ENCODE measurements at regions not wholly inside any gene's neighbourhood (a gene's known extent, or its start where the extent isn't known, plus 50 kb on each side); places are given as distances from the start of the nearest gene placed in this dataset.
"Not testable (repeated sequence)": the region's sequence is repeated elsewhere in the genome, so short reads cannot be mapped to it uniquely, and the experiment has no call there.

DNA sequence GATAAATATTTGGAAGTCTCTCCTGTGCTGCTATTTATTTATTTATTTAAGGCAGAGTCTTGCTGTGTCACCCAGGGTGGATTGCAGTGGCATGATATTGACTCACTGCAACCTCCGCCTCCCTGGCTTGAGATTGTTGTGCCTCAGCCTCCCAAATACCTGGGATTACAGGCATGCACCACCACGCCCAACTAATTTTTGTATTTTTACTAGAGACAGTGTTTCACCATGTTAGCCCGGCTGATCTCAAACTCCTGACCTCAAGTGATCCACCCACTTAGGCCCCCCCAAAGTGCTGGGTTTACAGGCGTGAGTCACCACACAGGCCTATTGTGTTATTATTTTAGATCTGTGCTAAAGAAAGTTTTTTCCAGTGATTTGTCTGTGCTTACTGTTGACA lies 225.2 kb downstream of the CCER1 start:
- Histone ChIP-seq H3K4me3 (ENCODE audit: low read depth in 1 of 2, low read length in 2 of 2) (no peak overlapping the region), H3K27ac (ENCODE audit: low read depth, low read length) (no peak overlapping the region), H3K36me3 (ENCODE audit: control insufficient read depth in 1 of 2, insufficient read depth in 2 of 2, low read length in 2 of 2) (no peaks in the 10 kb centered on the region)

DNA sequence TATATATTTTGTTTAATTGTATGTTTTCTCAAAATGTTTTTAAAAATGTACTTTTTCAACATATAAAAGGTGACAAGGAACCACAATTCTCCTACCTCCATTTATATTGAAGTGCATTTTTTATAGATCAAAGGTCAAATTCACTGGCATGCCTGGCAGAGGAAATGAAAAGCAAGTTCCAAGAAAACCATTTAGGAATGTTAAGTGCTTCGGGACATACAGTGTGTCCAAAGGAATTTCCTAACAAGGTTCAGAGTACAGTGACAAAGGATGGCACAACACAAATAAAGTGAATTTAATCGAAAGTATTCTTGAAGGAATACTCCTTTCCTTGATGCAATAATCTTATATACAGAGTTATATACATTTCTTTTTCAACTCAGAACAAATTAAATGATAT lies 242.3 kb downstream of the CCER1 start:
- Histone ChIP-seq H3K27ac (ENCODE audit: low read depth, low read length) (no peak overlapping the region), H3K9me3 (ENCODE audit: control insufficient read depth in 1 of 2, low read length in 2 of 2) (no peaks in the 10 kb centered on the region), H3K4me1 (ENCODE audit: control insufficient read depth in 1 of 2, insufficient read depth in 2 of 2, low read length in 2 of 2) (no peaks in the 10 kb centered on the region), H3K9ac (ENCODE audit: low read depth in 1 of 2, low read length in 2 of 2) (no peak overlapping the region), H3K4me3 (ENCODE audit: low read depth in 1 of 2, low read length in 2 of 2) (no peak overlapping the region), H3K27me3 (ENCODE audit: control insufficient read depth in 1 of 2, insufficient read depth in 2 of 2, low read length in 2 of 2) (no peaks in the 10 kb centered on the region), H3K36me3 (ENCODE audit: control insufficient read depth in 1 of 2, insufficient read depth in 2 of 2, low read length in 2 of 2) (no peaks in the 10 kb centered on the region)

More for the DNA sequence above, 225.2 kb downstream of the CCER1 start:
- Histone ChIP-seq H3K4me1 (ENCODE audit: control insufficient read depth in 1 of 2, insufficient read depth in 2 of 2, low read length in 2 of 2) (no peaks in the 10 kb centered on the region), H3K9me3 (ENCODE audit: control insufficient read depth in 1 of 2, low read length in 2 of 2) (no peaks in the 10 kb centered on the region), H3K9ac (ENCODE audit: low read depth in 1 of 2, low read length in 2 of 2) (no peak overlapping the region), H3K27me3 (ENCODE audit: control insufficient read depth in 1 of 2, insufficient read depth in 2 of 2, low read length in 2 of 2) (no peaks in the 10 kb centered on the region)

GRCh38 chr12:90710711-90711110 lies 244.3 kb downstream of the CCER1 start:
- H3K4me1 ChIP-seq (ENCODE audit: control insufficient read depth in 1 of 2, insufficient read depth in 2 of 2, low read length in 2 of 2), result no peaks in the 10 kb centered on the region
- H3K36me3 ChIP-seq (ENCODE audit: control insufficient read depth in 1 of 2, insufficient read depth in 2 of 2, low read length in 2 of 2), result no peaks in the 10 kb centered on the region
- no peak overlapping the region for H3K27ac ChIP-seq (ENCODE audit: low read depth, low read length)
- no peaks in the 10 kb centered on the region for H3K27me3 ChIP-seq (ENCODE audit: control insufficient read depth in 1 of 2, insufficient read depth in 2 of 2, low read length in 2 of 2)
- H3K9ac ChIP-seq (ENCODE audit: low read depth in 1 of 2, low read length in 2 of 2), result no peak overlapping the region
- H3K9me3 ChIP-seq (ENCODE audit: control insufficient read depth in 1 of 2, low read length in 2 of 2), result no peaks in the 10 kb centered on the region
- no peak overlapping the region for H3K4me3 ChIP-seq (ENCODE audit: low read depth in 1 of 2, low read length in 2 of 2)

- Histone ChIP-seq H3K27ac (ENCODE audit: low read depth, low read length) (no peak overlapping the region), H3K9ac (ENCODE audit: low read depth in 1 of 2, low read length in 2 of 2) (no peak overlapping the region), H3K36me3 (ENCODE audit: control insufficient read depth in 1 of 2, insufficient read depth in 2 of 2, low read length in 2 of 2) (no peaks in the 10 kb centered on the region), H3K9me3 (ENCODE audit: control insufficient read depth in 1 of 2, low read length in 2 of 2) (no peaks in the 10 kb centered on the region), H3K4me1 (ENCODE audit: control insufficient read depth in 1 of 2, insufficient read depth in 2 of 2, low read length in 2 of 2) (no peaks in the 10 kb centered on the region), H3K4me3 (ENCODE audit: low read depth in 1 of 2, low read length in 2 of 2) (no peak overlapping the region), H3K27me3 (ENCODE audit: control insufficient read depth in 1 of 2, insufficient read depth in 2 of 2, low read length in 2 of 2) (no peaks in the 10 kb centered on the region)
These were observed 248.9 kb downstream of the CCER1 start for GRCh38 chr12:90706036-90706435.

DNA sequence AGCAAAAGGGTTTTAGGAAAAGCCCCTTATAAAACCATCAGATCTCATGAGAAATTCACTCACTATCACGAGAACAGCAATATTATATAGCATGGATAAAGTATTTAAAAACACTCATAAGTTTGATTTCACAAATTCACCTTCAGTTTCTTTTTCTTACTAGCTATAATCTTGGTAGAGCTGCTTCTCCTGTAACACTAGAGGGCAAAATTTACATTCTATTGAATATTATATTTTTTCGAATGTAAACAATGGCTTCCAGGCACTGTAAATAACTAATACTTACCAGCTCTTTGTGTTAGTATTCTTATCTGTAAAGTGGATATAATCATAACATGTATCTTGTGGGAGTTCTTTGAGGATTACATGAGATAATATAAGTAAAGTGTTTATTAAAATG lies 259.6 kb downstream of the CCER1 start:
- Histone ChIP-seq H3K9ac (ENCODE audit: low read depth in 1 of 2, low read length in 2 of 2) (no peak overlapping the region), H3K4me1 (ENCODE audit: control insufficient read depth in 1 of 2, insufficient read depth in 2 of 2, low read length in 2 of 2) (no peaks in the 10 kb centered on the region), H3K36me3 (ENCODE audit: control insufficient read depth in 1 of 2, insufficient read depth in 2 of 2, low read length in 2 of 2) (no peaks in the 10 kb centered on the region), H3K27me3 (ENCODE audit: control insufficient read depth in 1 of 2, insufficient read depth in 2 of 2, low read length in 2 of 2) (no peaks in the 10 kb centered on the region), H3K4me3 (ENCODE audit: low read depth in 1 of 2, low read length in 2 of 2) (no peak overlapping the region), H3K9me3 (ENCODE audit: control insufficient read depth in 1 of 2, low read length in 2 of 2) (no peaks in the 10 kb centered on the region), H3K27ac (ENCODE audit: low read depth, low read length) (no peak overlapping the region)

DNA sequence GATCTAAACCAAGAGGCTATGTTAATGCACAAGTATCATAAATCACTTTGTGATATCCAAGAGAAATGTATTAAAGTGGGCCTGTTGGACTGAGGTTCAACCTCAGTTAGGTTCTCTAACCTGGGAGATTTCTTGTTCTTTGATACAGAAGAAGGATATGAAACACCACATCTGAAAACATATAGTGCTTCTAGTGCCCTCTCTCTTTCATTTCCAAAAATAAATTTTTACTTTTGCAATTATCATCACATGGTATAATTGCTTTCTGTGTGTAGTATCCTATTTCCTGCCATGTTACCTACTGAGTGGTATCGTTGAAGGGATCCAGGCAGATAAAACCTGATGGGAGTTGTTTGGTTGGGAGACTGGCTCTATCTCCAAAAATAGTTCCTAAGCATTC lies 264.9 kb downstream of the CCER1 start:
- H3K4me3 ChIP-seq (ENCODE audit: low read depth in 1 of 2, low read length in 2 of 2), result no peak overlapping the region
- H3K27me3 ChIP-seq (ENCODE audit: control insufficient read depth in 1 of 2, insufficient read depth in 2 of 2, low read length in 2 of 2), result no peaks in the 10 kb centered on the region
- no peaks in the 10 kb centered on the region for H3K9me3 ChIP-seq (ENCODE audit: control insufficient read depth in 1 of 2, low read length in 2 of 2)
- no peak overlapping the region for H3K27ac ChIP-seq (ENCODE audit: low read depth, low read length)
- no peaks in the 10 kb centered on the region for H3K36me3 ChIP-seq (ENCODE audit: control insufficient read depth in 1 of 2, insufficient read depth in 2 of 2, low read length in 2 of 2)
- no peaks in the 10 kb centered on the region for H3K4me1 ChIP-seq (ENCODE audit: control insufficient read depth in 1 of 2, insufficient read depth in 2 of 2, low read length in 2 of 2)
- H3K9ac ChIP-seq (ENCODE audit: low read depth in 1 of 2, low read length in 2 of 2), result no peak overlapping the region

- H3K27ac ChIP-seq (ENCODE audit: low read depth, low read length); H3K4me3 ChIP-seq (ENCODE audit: low read depth in 1 of 2, low read length in 2 of 2); H3K36me3 ChIP-seq (ENCODE audit: control insufficient read depth in 1 of 2, insufficient read depth in 2 of 2, low read length in 2 of 2); H3K9me3 ChIP-seq (ENCODE audit: control insufficient read depth in 1 of 2, low read length in 2 of 2); H3K9ac ChIP-seq (ENCODE audit: low read depth in 1 of 2, low read length in 2 of 2); H3K4me1 ChIP-seq (ENCODE audit: control insufficient read depth in 1 of 2, insufficient read depth in 2 of 2, low read length in 2 of 2); H3K27me3 ChIP-seq (ENCODE audit: control insufficient read depth in 1 of 2, insufficient read depth in 2 of 2, low read length in 2 of 2): not testable (repeated sequence)
These were observed 267.3 kb downstream of the CCER1 start for GRCh38 chr12:90687682-90688081.

DNA sequence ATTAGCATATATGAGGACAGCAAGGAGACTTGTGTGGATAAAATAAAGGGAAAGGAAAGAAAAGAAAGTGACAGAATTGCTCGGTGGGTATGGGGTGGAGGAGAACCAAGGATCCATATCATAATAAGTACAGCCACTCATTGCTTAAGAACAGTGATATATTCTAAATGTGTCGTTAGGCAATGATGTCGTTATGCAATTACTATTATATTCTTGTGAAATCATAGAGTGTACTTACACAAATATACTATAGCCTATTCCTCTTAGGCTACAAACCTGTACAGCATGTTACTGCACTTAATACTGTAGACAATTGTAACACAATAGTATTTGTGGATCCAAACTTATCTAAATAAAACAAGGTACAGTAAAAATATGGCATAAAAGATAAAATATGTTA lies 271.1 kb downstream of the CCER1 start:
- Histone ChIP-seq H3K9ac (ENCODE audit: low read depth in 1 of 2, low read length in 2 of 2) (no peak overlapping the region), H3K4me1 (ENCODE audit: control insufficient read depth in 1 of 2, insufficient read depth in 2 of 2, low read length in 2 of 2) (no peaks in the 10 kb centered on the region), H3K27ac (ENCODE audit: low read depth, low read length) (no peak overlapping the region), H3K36me3 (ENCODE audit: control insufficient read depth in 1 of 2, insufficient read depth in 2 of 2, low read length in 2 of 2) (no peaks in the 10 kb centered on the region), H3K4me3 (ENCODE audit: low read depth in 1 of 2, low read length in 2 of 2) (no peak overlapping the region), H3K9me3 (ENCODE audit: control insufficient read depth in 1 of 2, low read length in 2 of 2) (no peaks in the 10 kb centered on the region), H3K27me3 (ENCODE audit: control insufficient read depth in 1 of 2, insufficient read depth in 2 of 2, low read length in 2 of 2) (no peaks in the 10 kb centered on the region)

- Histone ChIP-seq H3K27me3 (ENCODE audit: control insufficient read depth in 1 of 2, insufficient read depth in 2 of 2, low read length in 2 of 2) (no peaks in the 10 kb centered on the region), H3K36me3 (ENCODE audit: control insufficient read depth in 1 of 2, insufficient read depth in 2 of 2, low read length in 2 of 2) (no peaks in the 10 kb centered on the region), H3K9me3 (ENCODE audit: control insufficient read depth in 1 of 2, low read length in 2 of 2) (no peaks in the 10 kb centered on the region), H3K9ac (ENCODE audit: low read depth in 1 of 2, low read length in 2 of 2) (no peak overlapping the region), H3K4me3 (ENCODE audit: low read depth in 1 of 2, low read length in 2 of 2) (no peak overlapping the region), H3K27ac (ENCODE audit: low read depth, low read length) (no peak overlapping the region), H3K4me1 (ENCODE audit: control insufficient read depth in 1 of 2, insufficient read depth in 2 of 2, low read length in 2 of 2) (no peaks in the 10 kb centered on the region)
These were observed 272.6 kb downstream of the CCER1 start for GRCh38 chr12:90682398-90682797.

DNA sequence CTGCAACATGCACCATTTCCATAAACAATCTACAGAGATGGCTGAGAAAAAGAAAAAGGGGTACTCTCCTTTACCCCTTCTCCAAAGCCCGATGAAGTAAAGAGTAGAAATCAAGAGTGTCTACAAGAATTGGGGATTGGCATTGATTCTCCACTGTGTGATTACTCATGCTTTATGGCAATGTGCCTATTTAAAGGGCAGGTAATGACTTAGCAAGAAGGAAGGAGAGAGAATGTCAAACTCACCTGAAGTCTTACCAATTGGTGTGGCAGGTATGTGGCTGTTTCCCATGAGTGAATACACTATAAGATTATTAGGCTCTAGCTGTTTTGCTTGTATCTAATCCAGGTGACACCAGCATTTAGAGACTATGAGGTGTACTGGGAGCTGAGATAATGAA lies 275.3 kb downstream of the CCER1 start:
- Histone ChIP-seq H3K4me3 (ENCODE audit: low read depth in 1 of 2, low read length in 2 of 2) (no peak overlapping the region), H3K27ac (ENCODE audit: low read depth, low read length) (no peak overlapping the region), H3K9me3 (ENCODE audit: control insufficient read depth in 1 of 2, low read length in 2 of 2) (no peaks in the 10 kb centered on the region), H3K4me1 (ENCODE audit: control insufficient read depth in 1 of 2, insufficient read depth in 2 of 2, low read length in 2 of 2) (no peaks in the 10 kb centered on the region), H3K27me3 (ENCODE audit: control insufficient read depth in 1 of 2, insufficient read depth in 2 of 2, low read length in 2 of 2) (no peaks in the 10 kb centered on the region), H3K9ac (ENCODE audit: low read depth in 1 of 2, low read length in 2 of 2) (no peak overlapping the region), H3K36me3 (ENCODE audit: control insufficient read depth in 1 of 2, insufficient read depth in 2 of 2, low read length in 2 of 2) (no peaks in the 10 kb centered on the region)

- Histone ChIP-seq H3K27me3 (ENCODE audit: control insufficient read depth in 1 of 2, insufficient read depth in 2 of 2, low read length in 2 of 2) (no peaks in the 10 kb centered on the region), H3K9ac (ENCODE audit: low read depth in 1 of 2, low read length in 2 of 2) (no peak overlapping the region), H3K9me3 (ENCODE audit: control insufficient read depth in 1 of 2, low read length in 2 of 2) (no peaks in the 10 kb centered on the region), H3K4me1 (ENCODE audit: control insufficient read depth in 1 of 2, insufficient read depth in 2 of 2, low read length in 2 of 2) (no peaks in the 10 kb centered on the region), H3K27ac (ENCODE audit: low read depth, low read length) (no peak overlapping the region), H3K36me3 (ENCODE audit: control insufficient read depth in 1 of 2, insufficient read depth in 2 of 2, low read length in 2 of 2) (no peaks in the 10 kb centered on the region), H3K4me3 (ENCODE audit: low read depth in 1 of 2, low read length in 2 of 2) (no peak overlapping the region)
These were observed 277.4 kb downstream of the CCER1 start for GRCh38 chr12:90677552-90677951.

All from duodenal mucosa (tissue), 2 donors.